A549 (cell line): ENCODE measurements at regions not wholly inside any gene's neighbourhood (a gene's known extent, or its start where the extent isn't known, plus 50 kb on each side); places are given as distances from the start of the nearest gene placed in this dataset.

Experiments used
- GATA3 ChIP-seq: IDR thresholded peaks from 2 replicates; pipeline ENCODE4 v1.6.1; 2012; ENCODE audit warnings: borderline replicate concordance
- MAZ ChIP-seq: fragments of 150-350 bp; IDR thresholded peaks from 2 replicates; pipeline ENCODE4 v1.6.1; 2014; ENCODE audit warnings: antibody characterized with exemption, low read depth, low read length, borderline replicate concordance
- PHF8 ChIP-seq: fragments of 200-600 bp; sonication (generic); IDR thresholded peaks from 2 replicates; pipeline ENCODE4 v1.6.1; 2016; ENCODE audit warnings: low read depth, mild to moderate bottlenecking, antibody characterized with exemption, moderate library complexity, borderline replicate concordance
- POLR2A ChIP-seq: IDR thresholded peaks from 2 replicates; pipeline ENCODE4 v1.6.1; 2012; ENCODE audit warnings: mild to moderate bottlenecking, low read length
- RCOR1 ChIP-seq: fragments of 150-350 bp; IDR thresholded peaks from 2 replicates; pipeline ENCODE4 v1.6.1; 2014; ENCODE audit warnings: antibody characterized with exemption, low read length, low read depth
- RFX5 ChIP-seq: fragments of 450-650 bp; IDR thresholded peaks from 2 replicates; pipeline ENCODE4 v1.7.1; 2014; ENCODE audit warnings: antibody characterized with exemption, mild to moderate bottlenecking, moderate library complexity
- TF ChIP-seq, protein P1 (sequence below): fragments of >200 bp; sonication (Bioruptor Twin); formaldehyde crosslinking; IDR thresholded peaks from 3 replicates; pipeline ENCODE4 v1.5.1; 2016
- TF ChIP-seq, protein P2 (sequence below): fragments of 200-600 bp; sonication (generic); IDR thresholded peaks from 2 replicates; pipeline ENCODE4 v1.6.1; 2016; ENCODE audit warnings: antibody characterized with exemption, mild to moderate bottlenecking, moderate library complexity
- TF ChIP-seq, protein P3 (sequence below): fragments of 450-650 bp; IDR thresholded peaks from 2 replicates; pipeline ENCODE4 v1.6.1; 2014; ENCODE audit warnings: antibody characterized with exemption

DNA sequence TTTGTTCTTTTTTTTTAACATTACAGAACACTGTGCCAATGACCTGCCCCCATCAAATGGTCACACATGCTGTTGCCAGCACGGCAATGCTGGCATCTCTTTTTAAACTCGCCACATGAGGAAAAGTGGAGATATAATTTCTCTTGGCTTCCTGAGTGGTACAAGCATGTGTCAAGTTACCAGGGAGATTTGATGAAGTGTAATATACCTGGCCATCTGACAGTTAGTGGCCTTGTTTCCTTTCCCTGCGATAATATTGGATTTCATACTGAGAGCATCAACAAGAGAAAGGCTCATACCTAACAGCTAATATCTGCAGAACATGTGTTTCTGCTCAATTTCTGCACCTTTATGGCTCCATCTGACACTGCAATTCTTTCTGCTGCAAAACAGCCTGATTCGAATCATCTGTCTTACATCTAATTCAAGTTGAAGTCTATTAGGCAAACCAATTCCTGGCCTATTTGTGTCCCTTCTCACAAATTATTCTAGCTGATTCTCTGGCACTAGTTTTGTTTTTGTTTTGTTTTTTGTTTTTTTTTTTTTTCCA lies 519.5 kb downstream of the PREX1 start:
- TF ChIP-seq, protein P1, sequence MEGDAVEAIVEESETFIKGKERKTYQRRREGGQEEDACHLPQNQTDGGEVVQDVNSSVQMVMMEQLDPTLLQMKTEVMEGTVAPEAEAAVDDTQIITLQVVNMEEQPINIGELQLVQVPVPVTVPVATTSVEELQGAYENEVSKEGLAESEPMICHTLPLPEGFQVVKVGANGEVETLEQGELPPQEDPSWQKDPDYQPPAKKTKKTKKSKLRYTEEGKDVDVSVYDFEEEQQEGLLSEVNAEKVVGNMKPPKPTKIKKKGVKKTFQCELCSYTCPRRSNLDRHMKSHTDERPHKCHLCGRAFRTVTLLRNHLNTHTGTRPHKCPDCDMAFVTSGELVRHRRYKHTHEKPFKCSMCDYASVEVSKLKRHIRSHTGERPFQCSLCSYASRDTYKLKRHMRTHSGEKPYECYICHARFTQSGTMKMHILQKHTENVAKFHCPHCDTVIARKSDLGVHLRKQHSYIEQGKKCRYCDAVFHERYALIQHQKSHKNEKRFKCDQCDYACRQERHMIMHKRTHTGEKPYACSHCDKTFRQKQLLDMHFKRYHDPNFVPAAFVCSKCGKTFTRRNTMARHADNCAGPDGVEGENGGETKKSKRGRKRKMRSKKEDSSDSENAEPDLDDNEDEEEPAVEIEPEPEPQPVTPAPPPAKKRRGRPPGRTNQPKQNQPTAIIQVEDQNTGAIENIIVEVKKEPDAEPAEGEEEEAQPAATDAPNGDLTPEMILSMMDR, result no peak
- TF ChIP-seq GATA3 (no peak), POLR2A (no peak), MAZ (no peak), PHF8 (no peak), RCOR1 (no peak), RFX5 (no peak)
- TF ChIP-seq, protein P2, sequence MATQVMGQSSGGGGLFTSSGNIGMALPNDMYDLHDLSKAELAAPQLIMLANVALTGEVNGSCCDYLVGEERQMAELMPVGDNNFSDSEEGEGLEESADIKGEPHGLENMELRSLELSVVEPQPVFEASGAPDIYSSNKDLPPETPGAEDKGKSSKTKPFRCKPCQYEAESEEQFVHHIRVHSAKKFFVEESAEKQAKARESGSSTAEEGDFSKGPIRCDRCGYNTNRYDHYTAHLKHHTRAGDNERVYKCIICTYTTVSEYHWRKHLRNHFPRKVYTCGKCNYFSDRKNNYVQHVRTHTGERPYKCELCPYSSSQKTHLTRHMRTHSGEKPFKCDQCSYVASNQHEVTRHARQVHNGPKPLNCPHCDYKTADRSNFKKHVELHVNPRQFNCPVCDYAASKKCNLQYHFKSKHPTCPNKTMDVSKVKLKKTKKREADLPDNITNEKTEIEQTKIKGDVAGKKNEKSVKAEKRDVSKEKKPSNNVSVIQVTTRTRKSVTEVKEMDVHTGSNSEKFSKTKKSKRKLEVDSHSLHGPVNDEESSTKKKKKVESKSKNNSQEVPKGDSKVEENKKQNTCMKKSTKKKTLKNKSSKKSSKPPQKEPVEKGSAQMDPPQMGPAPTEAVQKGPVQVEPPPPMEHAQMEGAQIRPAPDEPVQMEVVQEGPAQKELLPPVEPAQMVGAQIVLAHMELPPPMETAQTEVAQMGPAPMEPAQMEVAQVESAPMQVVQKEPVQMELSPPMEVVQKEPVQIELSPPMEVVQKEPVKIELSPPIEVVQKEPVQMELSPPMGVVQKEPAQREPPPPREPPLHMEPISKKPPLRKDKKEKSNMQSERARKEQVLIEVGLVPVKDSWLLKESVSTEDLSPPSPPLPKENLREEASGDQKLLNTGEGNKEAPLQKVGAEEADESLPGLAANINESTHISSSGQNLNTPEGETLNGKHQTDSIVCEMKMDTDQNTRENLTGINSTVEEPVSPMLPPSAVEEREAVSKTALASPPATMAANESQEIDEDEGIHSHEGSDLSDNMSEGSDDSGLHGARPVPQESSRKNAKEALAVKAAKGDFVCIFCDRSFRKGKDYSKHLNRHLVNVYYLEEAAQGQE, result no peak
- TF ChIP-seq, protein P3, sequence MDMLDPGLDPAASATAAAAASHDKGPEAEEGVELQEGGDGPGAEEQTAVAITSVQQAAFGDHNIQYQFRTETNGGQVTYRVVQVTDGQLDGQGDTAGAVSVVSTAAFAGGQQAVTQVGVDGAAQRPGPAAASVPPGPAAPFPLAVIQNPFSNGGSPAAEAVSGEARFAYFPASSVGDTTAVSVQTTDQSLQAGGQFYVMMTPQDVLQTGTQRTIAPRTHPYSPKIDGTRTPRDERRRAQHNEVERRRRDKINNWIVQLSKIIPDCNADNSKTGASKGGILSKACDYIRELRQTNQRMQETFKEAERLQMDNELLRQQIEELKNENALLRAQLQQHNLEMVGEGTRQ, result no peak
